ENCODE measurements at regions not wholly inside any gene's neighbourhood (a gene's known extent, or its start where the extent isn't known, plus 50 kb on each side); places are given as distances from the start of the nearest gene placed in this dataset.

DNA sequence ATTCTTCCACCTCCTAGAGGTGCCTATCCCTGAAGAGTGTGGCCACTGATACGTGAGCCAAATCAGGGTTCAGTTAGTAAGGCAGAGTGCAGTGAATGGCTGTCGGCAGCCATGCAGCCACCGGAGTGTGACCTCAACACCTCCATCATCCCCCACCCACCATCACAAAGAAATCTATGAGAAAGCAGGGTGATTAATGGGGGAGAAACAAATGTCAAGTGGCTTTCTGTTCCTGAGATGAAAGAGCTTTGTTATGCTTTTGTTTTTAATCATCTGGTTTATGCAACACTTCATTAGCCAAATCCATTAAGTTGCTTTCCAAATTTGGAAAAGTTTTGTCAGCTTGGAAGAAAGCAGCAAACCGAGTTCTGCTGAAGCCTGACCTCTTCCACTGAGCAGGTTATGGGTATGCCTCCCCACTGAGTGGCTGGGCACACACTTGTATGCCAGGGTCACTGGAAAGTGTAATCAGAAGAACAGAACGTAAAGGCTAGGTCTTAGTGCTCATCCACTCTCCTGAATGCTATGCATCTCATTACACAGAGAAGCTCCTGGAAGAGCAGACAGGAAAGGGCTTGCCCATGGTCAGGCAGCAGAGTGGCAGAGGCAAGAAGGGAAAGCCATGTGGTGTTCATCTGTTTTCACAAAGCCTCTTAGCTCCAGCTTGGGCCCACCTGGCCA lies 57.1 kb upstream of the ATP1B1 start:
- TF ChIP-seq CTCF (IDR thresholded peaks at IDR 0.05) (no peak), EP300 (IDR thresholded peaks at IDR 0.05) (no peak)

Measured in upper lobe of left lung (tissue), 4 donors.